Caco-2 (cell line): ENCODE measurements at regions not wholly inside any gene's neighbourhood (a gene's known extent, or its start where the extent isn't known, plus 50 kb on each side); places are given as distances from the start of the nearest gene placed in this dataset.

Experiments used
- BruUV-seq: library from RNA; stranded (reverse); fragments of 400-500 nt; replicated peaks from 2 replicates; lab custom pipeline; 2021; lab: Mats Ljungman, UMichigan
- CTCF ChIA-PET: fragments of 300-600 bp; sonication (Branson Sonifier 250); formaldehyde crosslinking; loops from one replicate; lab custom pipeline; 2022; ENCODE audit warnings: antibody characterized with exemption; lab: Charles Lee
- POLR2A ChIA-PET: fragments of 300-600 bp; sonication (Branson Sonifier 250); formaldehyde crosslinking; loops from one replicate; lab custom pipeline; 2022; ENCODE audit warnings: antibody characterized with exemption; lab: Charles Lee
- DNase-seq, 2 experiments: peaks; one replicate each; pipeline versions ENCODE4 v3.0.0 to v3.0.0-alpha.2; 2020 to 2022
- H3K27me3 ChIP-seq: replicated peaks from 2 replicates; pipeline ENCODE4 v1.6.0; 2011; ENCODE audit warnings: low read length; ENCODE audit not compliant: control insufficient read depth, insufficient read depth
- H3K36me3 ChIP-seq: 2 replicates; pipeline ENCODE4 v1.5.1; 2011; ENCODE audit warnings: low read length; ENCODE audit not compliant: control insufficient read depth, insufficient read depth
- H3K4me1 ChIP-seq: fragments of 250-450 bp; sonication (Bioruptor Pico); 2 replicates; pipeline ENCODE4 v1.5.1; 2020; ENCODE audit warnings: mild to moderate bottlenecking
- H3K4me3 ChIP-seq: 2 replicates; pipeline ENCODE4 v1.5.1; 2011; ENCODE audit warnings: low read depth, mild to moderate bottlenecking, control low read depth, low read length
- H3K9me3 ChIP-seq: fragments of 250-450 bp; sonication (Bioruptor Pico); 2 replicates; pipeline ENCODE4 v1.5.1; 2020; ENCODE audit warnings: mild to moderate bottlenecking, moderate library complexity
- H3K27ac Mint-ChIP-seq: one replicate; pipeline ENCODE4 v1.8.0; 2022; ENCODE audit warnings: mixed read lengths; ENCODE audit not compliant: unreplicated experiment
- H3K27me3 Mint-ChIP-seq: one replicate; pipeline ENCODE4 v1.8.0; 2022; ENCODE audit warnings: mixed read lengths; ENCODE audit not compliant: insufficient read depth, unreplicated experiment
- H3K36me3 Mint-ChIP-seq: one replicate; pipeline ENCODE4 v1.8.0; 2022; ENCODE audit warnings: mild to moderate bottlenecking, mixed read lengths; ENCODE audit not compliant: insufficient read depth, unreplicated experiment
- H3K4me1 Mint-ChIP-seq: one replicate; pipeline ENCODE4 v1.8.0; 2022; ENCODE audit warnings: low read depth, mixed read lengths; ENCODE audit not compliant: unreplicated experiment
- H3K4me3 Mint-ChIP-seq: one replicate; pipeline ENCODE4 v1.8.0; 2022; ENCODE audit warnings: mild to moderate bottlenecking, moderate library complexity, mixed read lengths; ENCODE audit not compliant: unreplicated experiment
- H3K9me3 Mint-ChIP-seq: one replicate; pipeline ENCODE4 v1.8.0; 2022; ENCODE audit warnings: mixed read lengths; ENCODE audit not compliant: unreplicated experiment
- intact Hi-C: fragments of 100-400 bp; cut with micrococcal nuclease; formaldehyde crosslinking; loops from one replicate; pipeline ENCODE4 v1.10.0; 2022; ENCODE audit not compliant: unreplicated experiment
- TF ChIP-seq, protein P1 (sequence below), 2 experiments: fragments of 200-600 bp in 1 of 2; IDR thresholded peaks; 1 replicate in 1 of 2; 2 replicates in 1 of 2; pipeline versions ENCODE4 v1.5.1 to v1.8.0; 2011 to 2022; ENCODE audit warnings: antibody characterized with exemption in 1 of 2, control low read depth in 1 of 2, inconsistent platforms in 1 of 2, low read depth in 1 of 2, low read length in 1 of 2, mild to moderate bottlenecking in 1 of 2, moderate library complexity in 1 of 2; ENCODE audit not compliant: insufficient read depth in 1 of 2, severe bottlenecking in 1 of 2, unreplicated experiment in 1 of 2

GRCh38 chr16:82459580-82460256, 167.1 kb upstream of the CDH13 start:
- CTCF ChIA-PET, result interaction anchor here (1.1 kb wide), 1 partner anchor 92 kb away, joined by 4 read pairs; no protein-coding TSS in a partner anchor

DNA sequence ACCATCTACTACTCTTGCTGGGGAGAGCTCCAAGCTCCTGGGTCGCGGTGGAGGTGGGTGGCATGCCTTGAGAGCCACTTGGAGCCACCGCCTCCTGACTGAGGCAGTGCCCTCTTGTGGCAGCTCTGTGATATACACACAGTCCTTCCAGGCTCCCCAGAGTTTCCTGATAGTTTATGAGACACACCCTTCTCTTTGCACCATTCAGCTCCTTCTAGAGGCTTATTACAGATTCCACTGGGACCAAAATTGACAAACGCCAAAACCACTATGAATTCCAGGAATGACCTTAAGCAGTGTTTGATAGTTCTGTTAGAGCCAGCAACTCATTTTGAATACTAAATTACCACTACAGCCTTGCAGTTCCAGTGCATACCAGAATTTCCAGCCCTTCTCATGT, 170.1 kb upstream of the CDH13 start:
- Histone ChIP-seq H3K36me3 (no peaks in the 10 kb centered on the region), H3K9me3 (no peaks in the 10 kb centered on the region), H3K4me1 (no peaks in the 10 kb centered on the region), H3K27me3 (no peaks in the 10 kb centered on the region; the same call in 1 of the 2 replicates), H3K4me3 (no peak overlapping the region)
- Mint-ChIP-seq H3K36me3 (no peaks in the 10 kb centered on the region), H3K27ac (no peak overlapping the region), H3K4me3 (no peak overlapping the region), H3K4me1 (peaks cover 8% of the 10 kb centered on the region), H3K27me3 (peaks cover 19% of the 10 kb centered on the region), H3K9me3 (no peaks in the 10 kb centered on the region)
- TF ChIP-seq, protein P1, sequence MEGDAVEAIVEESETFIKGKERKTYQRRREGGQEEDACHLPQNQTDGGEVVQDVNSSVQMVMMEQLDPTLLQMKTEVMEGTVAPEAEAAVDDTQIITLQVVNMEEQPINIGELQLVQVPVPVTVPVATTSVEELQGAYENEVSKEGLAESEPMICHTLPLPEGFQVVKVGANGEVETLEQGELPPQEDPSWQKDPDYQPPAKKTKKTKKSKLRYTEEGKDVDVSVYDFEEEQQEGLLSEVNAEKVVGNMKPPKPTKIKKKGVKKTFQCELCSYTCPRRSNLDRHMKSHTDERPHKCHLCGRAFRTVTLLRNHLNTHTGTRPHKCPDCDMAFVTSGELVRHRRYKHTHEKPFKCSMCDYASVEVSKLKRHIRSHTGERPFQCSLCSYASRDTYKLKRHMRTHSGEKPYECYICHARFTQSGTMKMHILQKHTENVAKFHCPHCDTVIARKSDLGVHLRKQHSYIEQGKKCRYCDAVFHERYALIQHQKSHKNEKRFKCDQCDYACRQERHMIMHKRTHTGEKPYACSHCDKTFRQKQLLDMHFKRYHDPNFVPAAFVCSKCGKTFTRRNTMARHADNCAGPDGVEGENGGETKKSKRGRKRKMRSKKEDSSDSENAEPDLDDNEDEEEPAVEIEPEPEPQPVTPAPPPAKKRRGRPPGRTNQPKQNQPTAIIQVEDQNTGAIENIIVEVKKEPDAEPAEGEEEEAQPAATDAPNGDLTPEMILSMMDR (IDR thresholded peaks at IDR 0.05; ENCODE audit: insufficient read depth in 1 of 2, low read depth in 1 of 2, low read length in 1 of 2, severe bottlenecking in 1 of 2, unreplicated experiment in 1 of 2), result peak; percentile 83 to 94
- CTCF ChIA-PET, result interaction anchor here (0.5 to 2.5 kb wide), 24 partner anchors 9 to 1831 kb away, joined by 3 to 30 read pairs (median 4); no protein-coding TSS in a partner anchor
- POLR2A ChIA-PET, result no interaction called here
- no TSS peak for BruUV-seq
- intact Hi-C loops, result loop anchor here (1.0 kb wide), 3 partner anchors 16 to 193 kb away; no protein-coding TSS in a partner anchor
- DNase-seq, result peak; percentile 72 to 81

More at GRCh38 chr16:82459580-82460256, 167.1 kb upstream of the CDH13 start:
- no TSS peak for BruUV-seq
- no peak overlapping the region for H3K27ac Mint-ChIP-seq
- Histone ChIP-seq H3K4me3 (no peak overlapping the region), H3K27me3 (no peaks in the 10 kb centered on the region; the same call in 1 of the 2 replicates), H3K36me3 (no peaks in the 10 kb centered on the region), H3K9me3 (no peaks in the 10 kb centered on the region), H3K4me1 (no peaks in the 10 kb centered on the region)
- H3K27me3 Mint-ChIP-seq, result peaks cover 10% of the 10 kb centered on the region
- intact Hi-C loops, result no loop called here
- H3K4me1 Mint-ChIP-seq, result peaks cover 9% of the 10 kb centered on the region
- H3K9me3 Mint-ChIP-seq, result no peaks in the 10 kb centered on the region
- POLR2A ChIA-PET, result no interaction called here
- TF ChIP-seq, protein P1 (IDR thresholded peaks at IDR 0.05; ENCODE audit: insufficient read depth in 1 of 2, low read depth in 1 of 2, low read length in 1 of 2, severe bottlenecking in 1 of 2, unreplicated experiment in 1 of 2), result no peak
- DNase-seq, result no peak
- H3K4me3 Mint-ChIP-seq, result no peak overlapping the region
- no peaks in the 10 kb centered on the region for H3K36me3 Mint-ChIP-seq

GRCh38 chr16:82454566-82454965, 172.2 kb upstream of the CDH13 start:
- no peaks in the 10 kb centered on the region; the same call in 1 of the 2 replicates for H3K27me3 ChIP-seq
- no peaks in the 10 kb centered on the region for H3K36me3 Mint-ChIP-seq
- H3K4me1 ChIP-seq, result no peaks in the 10 kb centered on the region
- ChIA-PET CTCF (interaction anchor here (0.9 kb wide), 1 partner anchor 15 kb away, joined by 3 read pairs; no protein-coding TSS in a partner anchor), POLR2A (no interaction called here)
- no peaks in the 10 kb centered on the region for H3K9me3 Mint-ChIP-seq
- TF ChIP-seq, protein P1 (IDR thresholded peaks at IDR 0.05; ENCODE audit: insufficient read depth in 1 of 2, low read depth in 1 of 2, low read length in 1 of 2, severe bottlenecking in 1 of 2, unreplicated experiment in 1 of 2), result no peak
- DNase-seq, result no peak
- H3K4me1 Mint-ChIP-seq, result peaks cover 8% of the 10 kb centered on the region
- no peak overlapping the region for H3K4me3 Mint-ChIP-seq
- intact Hi-C loops, result no loop called here
- no peaks in the 10 kb centered on the region for H3K9me3 ChIP-seq
- no TSS peak for BruUV-seq
- H3K36me3 ChIP-seq, result no peaks in the 10 kb centered on the region
- H3K27me3 Mint-ChIP-seq, result peaks cover 22% of the 10 kb centered on the region
- no peak overlapping the region for H3K27ac Mint-ChIP-seq
- no peak overlapping the region for H3K4me3 ChIP-seq
